Neural progenitor cell (in vitro differentiated cells): ENCODE measurements at regions not wholly inside any gene's neighbourhood (a gene's known extent, or its start where the extent isn't known, plus 50 kb on each side); places are given as distances from the start of the nearest gene placed in this dataset.

Experiments
- DNase-seq: peaks from one replicate; pipeline ENCODE4 v3.0.0-alpha.2; 2016; ENCODE audit warnings: low spot score
- H2AFZ ChIP-seq: fragments of 200-600 bp; sonication (generic); replicated peaks from 2 replicates; pipeline ENCODE4 v1.6.1; 2016; ENCODE audit warnings: antibody characterized with exemption
- H3F3A ChIP-seq: fragments of 200-600 bp; sonication (generic); 2 replicates; pipeline ENCODE4 v1.6.1; 2016; ENCODE audit warnings: antibody characterized with exemption, low read depth
- H3K27ac ChIP-seq: fragments of 200-600 bp; sonication (generic); 2 replicates; pipeline ENCODE4 v1.5.1; 2016; ENCODE audit warnings: mild to moderate bottlenecking
- H3K27me3 ChIP-seq: fragments of 200-600 bp; sonication (generic); 2 replicates; pipeline ENCODE4 v1.6.1; 2016; ENCODE audit warnings: mild to moderate bottlenecking, moderate library complexity
- H3K36me3 ChIP-seq: fragments of 200-600 bp; sonication (generic); 2 replicates; pipeline ENCODE4 v1.5.1; 2016
- H3K4me1 ChIP-seq: fragments of 200-600 bp; sonication (generic); 2 replicates; pipeline ENCODE4 v1.6.1; 2016; ENCODE audit warnings: mixed run types
- H3K4me2 ChIP-seq: fragments of 200-600 bp; sonication (generic); 2 replicates; pipeline ENCODE4 v1.6.1; 2016
- H3K4me3 ChIP-seq: fragments of 200-600 bp; sonication (generic); 2 replicates; pipeline ENCODE4 v1.5.1; 2016
- H3K79me2 ChIP-seq: fragments of 200-600 bp; sonication (generic); 2 replicates; pipeline ENCODE4 v1.6.1; 2016; ENCODE audit warnings: low read depth
- H3K9ac ChIP-seq: fragments of 200-600 bp; sonication (generic); 2 replicates; pipeline ENCODE4 v1.6.1; 2016
- H3K9me3 ChIP-seq: fragments of 200-600 bp; sonication (generic); 2 replicates; pipeline ENCODE4 v1.5.1; 2016; ENCODE audit warnings: low read depth
- H4K20me1 ChIP-seq: fragments of 200-600 bp; sonication (generic); 2 replicates; pipeline ENCODE4 v1.6.1; 2016; ENCODE audit warnings: low read depth
- H3K27ac Mint-ChIP-seq: 3 replicates; pipeline ENCODE4 v1.8.0; 2021; ENCODE audit warnings: mixed read lengths
- H3K27me3 Mint-ChIP-seq: 2 replicates; pipeline ENCODE4 v1.8.0; 2022; ENCODE audit warnings: low read depth, mild to moderate bottlenecking, inconsistent platforms, moderate library complexity, mixed read lengths; ENCODE audit not compliant: insufficient read depth
- H3K36me3 Mint-ChIP-seq: 3 replicates; pipeline ENCODE4 v1.8.0; 2021; ENCODE audit warnings: mixed read lengths
- H3K4me1 Mint-ChIP-seq: 3 replicates; pipeline ENCODE4 v1.8.0; 2021; ENCODE audit warnings: mixed read lengths
- H3K4me3 Mint-ChIP-seq: 3 replicates; pipeline ENCODE4 v1.8.0; 2021; ENCODE audit warnings: mild to moderate bottlenecking, moderate library complexity, mixed read lengths
- H3K9me3 Mint-ChIP-seq: 3 replicates; pipeline ENCODE4 v1.8.0; 2020; ENCODE audit warnings: mixed read lengths
- EZH2 ChIP-seq: fragments of 200-600 bp; sonication (generic); IDR thresholded peaks from 2 replicates; pipeline ENCODE4 v1.6.1; 2017; ENCODE audit warnings: antibody characterized with exemption, mild to moderate bottlenecking, moderate library complexity
- EZH2phosphoT487 ChIP-seq: fragments of 200-600 bp; sonication (generic); IDR thresholded peaks from 2 replicates; pipeline ENCODE4 v1.6.1; 2017; ENCODE audit warnings: antibody characterized with exemption
- TF ChIP-seq, protein P1 (sequence below): fragments of 200-600 bp; sonication (generic); IDR thresholded peaks from 2 replicates; pipeline ENCODE4 v1.5.1; 2017; ENCODE audit warnings: antibody characterized with exemption, mild to moderate bottlenecking

DNA sequence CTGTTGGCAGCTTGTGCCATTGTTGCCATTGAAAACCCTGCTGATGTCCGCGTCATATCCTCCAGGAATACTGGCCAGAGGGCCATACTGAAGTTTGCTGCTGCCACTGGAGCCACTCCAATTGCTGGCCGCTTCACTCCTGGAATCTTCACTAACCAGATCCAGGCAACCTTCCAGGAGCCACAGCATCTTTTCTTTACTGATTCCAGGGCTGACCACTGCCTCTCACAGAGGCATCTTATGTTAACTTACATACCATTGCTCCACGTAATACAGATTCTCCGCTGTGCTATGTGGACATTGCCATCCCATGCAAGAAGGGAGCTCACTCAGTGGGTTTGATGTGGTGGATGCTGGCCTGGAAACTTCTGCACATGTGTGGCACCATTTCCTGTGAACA is 221.8 kb upstream of the FAM83B start:
- H3K4me3 ChIP-seq: no peak overlapping the region
- H4K20me1 ChIP-seq: no peaks in the 10 kb centered on the region
- Mint-ChIP-seq H3K27me3 (peaks cover 4% of the 10 kb centered on the region), H3K4me1 (no peaks in the 10 kb centered on the region), H3K36me3 (no peaks in the 10 kb centered on the region), H3K9me3 (no peaks in the 10 kb centered on the region), H3K27ac (no peak overlapping the region), H3K4me3 (no peak overlapping the region)
- H3K4me2 ChIP-seq: no peak overlapping the region
- no peaks in the 10 kb centered on the region for H3K27me3 ChIP-seq
- H2AFZ ChIP-seq: no peak overlapping the region
- no peak for DNase-seq
- no peak for TF ChIP-seq EZH2phosphoT487
- H3K79me2 ChIP-seq: no peaks in the 10 kb centered on the region
- H3K27ac ChIP-seq: no peak overlapping the region
- no peaks in the 10 kb centered on the region for H3K36me3 ChIP-seq
- no peaks in the 10 kb centered on the region for H3K4me1 ChIP-seq
- H3F3A ChIP-seq: no peaks in the 10 kb centered on the region
- H3K9ac ChIP-seq: no peak overlapping the region
- H3K9me3 ChIP-seq: no peaks in the 10 kb centered on the region

DNA sequence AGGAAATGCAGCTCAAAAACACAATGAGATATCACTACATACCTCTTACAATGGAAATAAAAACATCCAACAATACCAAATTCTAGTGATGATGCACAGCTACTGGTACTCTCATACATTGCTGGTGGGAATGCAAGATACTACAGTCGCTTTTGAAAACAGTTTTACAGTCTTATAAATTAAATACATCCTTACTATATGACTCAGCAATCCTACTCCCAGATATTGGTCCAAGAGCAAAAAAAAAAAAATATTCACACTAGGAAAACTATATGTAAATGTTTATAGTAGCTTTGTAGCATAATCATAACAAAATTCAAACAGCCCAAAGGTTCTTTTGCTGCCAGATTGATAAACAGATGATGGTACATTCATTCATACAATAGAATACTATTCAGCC is 217.4 kb upstream of the FAM83B start:
- no peak overlapping the region for H3K27ac ChIP-seq
- no peak overlapping the region for H3K4me3 ChIP-seq
- H3K9ac ChIP-seq: no peak overlapping the region
- no peaks in the 10 kb centered on the region for H3K4me1 ChIP-seq
- no peaks in the 10 kb centered on the region for H3K4me1 Mint-ChIP-seq
- H3K4me2 ChIP-seq: no peak overlapping the region
- H3K79me2 ChIP-seq: no peaks in the 10 kb centered on the region
- no peaks in the 10 kb centered on the region for H3F3A ChIP-seq
- H4K20me1 ChIP-seq: no peaks in the 10 kb centered on the region
- H3K27me3 Mint-ChIP-seq: peaks cover 5% of the 10 kb centered on the region
- TF ChIP-seq, protein P1, sequence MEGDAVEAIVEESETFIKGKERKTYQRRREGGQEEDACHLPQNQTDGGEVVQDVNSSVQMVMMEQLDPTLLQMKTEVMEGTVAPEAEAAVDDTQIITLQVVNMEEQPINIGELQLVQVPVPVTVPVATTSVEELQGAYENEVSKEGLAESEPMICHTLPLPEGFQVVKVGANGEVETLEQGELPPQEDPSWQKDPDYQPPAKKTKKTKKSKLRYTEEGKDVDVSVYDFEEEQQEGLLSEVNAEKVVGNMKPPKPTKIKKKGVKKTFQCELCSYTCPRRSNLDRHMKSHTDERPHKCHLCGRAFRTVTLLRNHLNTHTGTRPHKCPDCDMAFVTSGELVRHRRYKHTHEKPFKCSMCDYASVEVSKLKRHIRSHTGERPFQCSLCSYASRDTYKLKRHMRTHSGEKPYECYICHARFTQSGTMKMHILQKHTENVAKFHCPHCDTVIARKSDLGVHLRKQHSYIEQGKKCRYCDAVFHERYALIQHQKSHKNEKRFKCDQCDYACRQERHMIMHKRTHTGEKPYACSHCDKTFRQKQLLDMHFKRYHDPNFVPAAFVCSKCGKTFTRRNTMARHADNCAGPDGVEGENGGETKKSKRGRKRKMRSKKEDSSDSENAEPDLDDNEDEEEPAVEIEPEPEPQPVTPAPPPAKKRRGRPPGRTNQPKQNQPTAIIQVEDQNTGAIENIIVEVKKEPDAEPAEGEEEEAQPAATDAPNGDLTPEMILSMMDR: no peak
- TF ChIP-seq EZH2phosphoT487 (no peak), EZH2 (no peak)
- no peaks in the 10 kb centered on the region for H3K36me3 ChIP-seq
- no peaks in the 10 kb centered on the region for H3K9me3 ChIP-seq
- H3K4me3 Mint-ChIP-seq: no peak overlapping the region
- H2AFZ ChIP-seq: no peak overlapping the region
- H3K27me3 ChIP-seq: no peaks in the 10 kb centered on the region
- H3K36me3 Mint-ChIP-seq: no peaks in the 10 kb centered on the region
- no peaks in the 10 kb centered on the region for H3K9me3 Mint-ChIP-seq
- no peak overlapping the region for H3K27ac Mint-ChIP-seq
- no peak for DNase-seq

GRCh38 chr6:54632984-54633565 is 213.5 kb upstream of the FAM83B start:
- H3K27me3 Mint-ChIP-seq: peaks cover 5% of the 10 kb centered on the region
- TF ChIP-seq, protein P1: no peak
- TF ChIP-seq EZH2: no peak
- TF ChIP-seq EZH2phosphoT487: no peak
- Histone ChIP-seq H3K27me3 (no peaks in the 10 kb centered on the region), H3K9ac (no peak overlapping the region), H2AFZ (no peak overlapping the region), H3K4me2 (no peak overlapping the region), H3K36me3 (no peaks in the 10 kb centered on the region), H3F3A (no peaks in the 10 kb centered on the region), H3K4me3 (no peak overlapping the region), H3K9me3 (no peaks in the 10 kb centered on the region), H3K79me2 (no peaks in the 10 kb centered on the region), H3K27ac (no peak overlapping the region), H3K4me1 (peaks cover 6% of the 10 kb centered on the region), H4K20me1 (no peaks in the 10 kb centered on the region)
- no peak overlapping the region for H3K4me3 Mint-ChIP-seq
- H3K27ac Mint-ChIP-seq: no peak overlapping the region
- DNase-seq: no peak
- no peaks in the 10 kb centered on the region for H3K4me1 Mint-ChIP-seq
- no peaks in the 10 kb centered on the region for H3K9me3 Mint-ChIP-seq
- no peaks in the 10 kb centered on the region for H3K36me3 Mint-ChIP-seq

GRCh38 chr6:54633601-54634000 is 213.0 kb upstream of the FAM83B start:
- TF ChIP-seq, protein P1: no peak
- TF ChIP-seq EZH2: no peak
- no peak for TF ChIP-seq EZH2phosphoT487
- H3K79me2 ChIP-seq: no peaks in the 10 kb centered on the region
- H3K27ac Mint-ChIP-seq: no peak overlapping the region
- H2AFZ ChIP-seq: no peak overlapping the region
- no peaks in the 10 kb centered on the region for H3K4me1 Mint-ChIP-seq
- H3K9me3 Mint-ChIP-seq: no peaks in the 10 kb centered on the region
- no peaks in the 10 kb centered on the region for H3K36me3 Mint-ChIP-seq
- H3K4me2 ChIP-seq: no peak overlapping the region
- H3K27me3 Mint-ChIP-seq: peaks cover 5% of the 10 kb centered on the region
- DNase-seq: no peak
- H3K4me3 Mint-ChIP-seq: no peak overlapping the region
- no peaks in the 10 kb centered on the region for H3K36me3 ChIP-seq
- no peaks in the 10 kb centered on the region for H3K9me3 ChIP-seq
- no peak overlapping the region for H3K4me3 ChIP-seq
- H3K4me1 ChIP-seq: peaks cover 6% of the 10 kb centered on the region
- H3K9ac ChIP-seq: no peak overlapping the region
- H3K27ac ChIP-seq: no peak overlapping the region
- H3K27me3 ChIP-seq: no peaks in the 10 kb centered on the region
- H4K20me1 ChIP-seq: no peaks in the 10 kb centered on the region
- H3F3A ChIP-seq: no peaks in the 10 kb centered on the region
